Aorta (tissue), 5 donors: ENCODE measurements at regions not wholly inside any gene's neighbourhood (a gene's known extent, or its start where the extent isn't known, plus 50 kb on each side); places are given as distances from the start of the nearest gene placed in this dataset.

Experiments
- ATAC-seq: fragments of 200-7000 bp; cut with Tn5 transposase; one replicate; pipeline ENCODE4 v1.9.1; 2022; ENCODE audit warnings: moderate library complexity; ENCODE audit not compliant: low FRiP score
- DNase-seq, 2 donors: peaks; one replicate each; pipeline ENCODE4 v3.0.0-alpha.2; 2020
- H3K27ac ChIP-seq, 2 donors: one replicate each; pipeline ENCODE4 v1.5.1; 2013; ENCODE audit warnings: low read length in 2 of 2, mild to moderate bottlenecking in 2 of 2, moderate library complexity in 2 of 2, control low read depth in 1 of 2, inconsistent platforms in 1 of 2, low read depth in 1 of 2
- H3K27me3 ChIP-seq, 2 donors: one replicate each; pipeline ENCODE4 v1.6.1; 2013; ENCODE audit warnings: control low read depth in 1 of 2, low read length in 1 of 2, mild to moderate bottlenecking in 1 of 2, moderate library complexity in 1 of 2; ENCODE audit not compliant: insufficient read depth in 2 of 2, control insufficient read depth in 1 of 2
- H3K36me3 ChIP-seq, 2 donors: one replicate each; pipeline ENCODE4 v1.6.1; 2013; ENCODE audit warnings: control low read depth in 1 of 2, low read length in 1 of 2, mild to moderate bottlenecking in 1 of 2; ENCODE audit not compliant: insufficient read depth in 2 of 2, control insufficient read depth in 1 of 2
- H3K4me1 ChIP-seq, 2 donors: one replicate each; pipeline ENCODE4 v1.6.1; 2013; ENCODE audit warnings: low read length in 2 of 2, control low read depth in 1 of 2, mild to moderate bottlenecking in 1 of 2, moderate library complexity in 1 of 2; ENCODE audit not compliant: insufficient read depth in 2 of 2, control insufficient read depth in 1 of 2
- H3K4me3 ChIP-seq, 2 donors: one replicate each; pipeline ENCODE4 v1.5.1; 2013; ENCODE audit warnings: low read length in 2 of 2, control low read depth in 1 of 2, mild to moderate bottlenecking in 1 of 2
- H3K9me3 ChIP-seq: one replicate; pipeline ENCODE4 v1.6.1; 2013; ENCODE audit warnings: mild to moderate bottlenecking, low read length; ENCODE audit not compliant: control insufficient read depth
- WGBS, 2 donors: extraction: QIAGEN DNeasy Blood & Tissue Kit; methylation state at CpG; one replicate each; pipeline ENCODE4 v1.1.7; 2013; 5-methylcytosine and 5-hydroxymethylcytosine counted together
- intact Hi-C, 2 donors: fragments of 100-400 bp; cut with DNase I; formaldehyde crosslinking; loops; one replicate each; pipeline versions ENCODE4 v1.14.2 to v1.15.0; 2022
- donor health status: healthy with polysubstance abuse.
- donor health status: Bipolar disorder and iron deficiency.
- donor health status: DM: no; HTN: no; CAD: no.
- donor health status: DM: no; HTN: no; CAD: no.
- donor health status: DM: yes; HTN: yes; CAD: no.

- DNase-seq (no peak), ATAC-seq (no peak)
- H3K27me3 ChIP-seq, result no peaks in the 10 kb centered on the region
- no peak overlapping the region for H3K4me3 ChIP-seq
- H3K4me1 ChIP-seq, result no peaks in the 10 kb centered on the region
- 37 to 43% methylated on average over 2 of the region's 2 CpGs for WGBS, 2 donors
- H3K27ac ChIP-seq, result no peak overlapping the region
- H3K36me3 ChIP-seq, result no peaks in the 10 kb centered on the region
- intact Hi-C loops, result no loop called here
- H3K9me3 ChIP-seq, result peaks cover 2% of the 10 kb centered on the region
Measured at GRCh38 chr2:65724336-65724735, 291.9 kb upstream of the SPRED2 start.

- peak in 1 of 2 donors; percentile 57 for DNase-seq
- peak; percentile 74 for ATAC-seq
- Histone ChIP-seq H3K27me3 (no peaks in the 10 kb centered on the region), H3K4me1 (no peaks in the 10 kb centered on the region), H3K9me3 (no peaks in the 10 kb centered on the region), H3K27ac (no peak overlapping the region), H3K36me3 (no peaks in the 10 kb centered on the region), H3K4me3 (no peak overlapping the region)
- intact Hi-C loops, result no loop called here
- WGBS, 2 donors, result 32 to 37% methylated on average over 5 of the region's 5 CpGs
Measured at GRCh38 chr2:65722028-65722778, 289.8 kb upstream of the SPRED2 start.

- no peaks in the 10 kb centered on the region for H3K4me1 ChIP-seq
- WGBS, 2 donors, result 94 to 100% methylated on average over 1 of the region's 1 CpG
- H3K36me3 ChIP-seq, result no peaks in the 10 kb centered on the region
- no peaks in the 10 kb centered on the region for H3K9me3 ChIP-seq
- H3K27ac ChIP-seq, result no peak overlapping the region
- intact Hi-C loops, result no loop called here
- no peak overlapping the region for H3K4me3 ChIP-seq
- DNase-seq (no peak), ATAC-seq (no peak)
- no peaks in the 10 kb centered on the region for H3K27me3 ChIP-seq
Measured at GRCh38 chr2:65716698-65717097, 284.3 kb upstream of the SPRED2 start.

GRCh38 chr2:65715323-65715722, 282.9 kb upstream of the SPRED2 start:
- ATAC-seq (no peak), DNase-seq (no peak)
- no peak overlapping the region for H3K4me3 ChIP-seq
- WGBS, 2 donors, result 19 to 20% methylated on average over 2 of the region's 2 CpGs
- no peaks in the 10 kb centered on the region for H3K9me3 ChIP-seq
- no peaks in the 10 kb centered on the region for H3K4me1 ChIP-seq
- H3K27me3 ChIP-seq, result no peaks in the 10 kb centered on the region
- no peak overlapping the region for H3K27ac ChIP-seq
- no peaks in the 10 kb centered on the region for H3K36me3 ChIP-seq
- intact Hi-C loops, result no loop called here

GRCh38 chr2:65714866-65715265, 282.5 kb upstream of the SPRED2 start:
- Histone ChIP-seq H3K27me3 (no peaks in the 10 kb centered on the region), H3K4me1 (no peaks in the 10 kb centered on the region), H3K36me3 (no peaks in the 10 kb centered on the region), H3K27ac (no peak overlapping the region), H3K4me3 (no peak overlapping the region), H3K9me3 (no peaks in the 10 kb centered on the region)
- ATAC-seq, result no peak
- intact Hi-C loops, result no loop called here
- WGBS, 2 donors, result 46 to 50% methylated on average over 1 of the region's 1 CpG
- no peak for DNase-seq

GRCh38 chr2:65711863-65712262, 279.5 kb upstream of the SPRED2 start:
- H3K36me3 ChIP-seq, result no peaks in the 10 kb centered on the region
- 20 to 25% methylated on average over 1 of the region's 1 CpG for WGBS, 2 donors
- H3K4me3 ChIP-seq, result no peak overlapping the region
- ATAC-seq (no peak), DNase-seq (no peak)
- H3K27ac ChIP-seq, result no peak overlapping the region
- H3K9me3 ChIP-seq, result no peaks in the 10 kb centered on the region
- H3K4me1 ChIP-seq, result no peaks in the 10 kb centered on the region
- intact Hi-C loops, result no loop called here
- H3K27me3 ChIP-seq, result no peaks in the 10 kb centered on the region

- DNase-seq, result no peak
- intact Hi-C loops, result no loop called here
- no peak overlapping the region for H3K27ac ChIP-seq
- no peak overlapping the region for H3K4me3 ChIP-seq
- no peaks in the 10 kb centered on the region for H3K27me3 ChIP-seq
- no peaks in the 10 kb centered on the region for H3K36me3 ChIP-seq
- no peak for ATAC-seq
- WGBS, 2 donors, result 82 to 87% methylated on average over 2 of the region's 2 CpGs
- H3K9me3 ChIP-seq, result no peaks in the 10 kb centered on the region
- no peaks in the 10 kb centered on the region for H3K4me1 ChIP-seq
Measured at GRCh38 chr2:65710779-65711295, 278.4 kb upstream of the SPRED2 start.

GRCh38 chr2:65710356-65710755, 278.0 kb upstream of the SPRED2 start:
- no peaks in the 10 kb centered on the region for H3K27me3 ChIP-seq
- no peak overlapping the region for H3K4me3 ChIP-seq
- no peak for DNase-seq
- intact Hi-C loops, result no loop called here
- no peak overlapping the region for H3K27ac ChIP-seq
- H3K9me3 ChIP-seq, result no peaks in the 10 kb centered on the region
- no peaks in the 10 kb centered on the region for H3K36me3 ChIP-seq
- WGBS, 2 donors, result 89 to 93% methylated on average over 5 of the region's 5 CpGs
- ATAC-seq, result no peak
- no peaks in the 10 kb centered on the region for H3K4me1 ChIP-seq

GRCh38 chr2:65708086-65708485, 275.7 kb upstream of the SPRED2 start:
- H3K36me3 ChIP-seq, result no peaks in the 10 kb centered on the region
- H3K27me3 ChIP-seq, result no peaks in the 10 kb centered on the region
- intact Hi-C loops, result no loop called here
- no peak overlapping the region for H3K4me3 ChIP-seq
- H3K4me1 ChIP-seq, result no peaks in the 10 kb centered on the region
- H3K9me3 ChIP-seq, result no peaks in the 10 kb centered on the region
- ATAC-seq (no peak), DNase-seq (no peak)
- H3K27ac ChIP-seq, result no peak overlapping the region
- 53 to 63% methylated on average over 3 of the region's 3 CpGs for WGBS, 2 donors
